BJ (cell line): ENCODE measurements at regions not wholly inside any gene's neighbourhood (a gene's known extent, or its start where the extent isn't known, plus 50 kb on each side); places are given as distances from the start of the nearest gene placed in this dataset.

Source experiments
- CTCF ChIA-PET: fragments of 350-600 bp; formaldehyde crosslinking; extraction: SDS; loops from one replicate; lab custom pipeline; 2021; ENCODE audit warnings: antibody characterized with exemption, inconsistent platforms; lab: Yijun Ruan, JAX
- POLR2A ChIA-PET: fragments of 300-600 bp; sonication (Branson Sonifier 250); formaldehyde crosslinking; extraction: SDS; loops from one replicate; lab custom pipeline; 2021; ENCODE audit warnings: antibody characterized with exemption; lab: Charles Lee
- DNase-seq: peaks from one replicate; pipeline ENCODE4 v3.0.0-alpha.2; 2011; ENCODE audit warnings: low read depth
- H3K27me3 ChIP-seq: 2 replicates; pipeline ENCODE4 v1.6.0; 2011; ENCODE audit warnings: low read length; ENCODE audit not compliant: control insufficient read depth, insufficient read depth
- H3K36me3 ChIP-seq: 2 replicates; pipeline ENCODE4 v1.5.1; 2011; ENCODE audit warnings: low read length; ENCODE audit not compliant: control insufficient read depth, insufficient read depth
- H3K4me3 ChIP-seq: 2 replicates; pipeline ENCODE4 v1.5.1; 2011; ENCODE audit warnings: low read depth, mild to moderate bottlenecking, control low read depth, low read length
- CTCF ChIP-seq: IDR thresholded peaks from 2 replicates; pipeline ENCODE4 v1.5.1; 2011; ENCODE audit warnings: low read depth, mild to moderate bottlenecking, control low read depth, inconsistent platforms, low read length, moderate library complexity; ENCODE audit not compliant: insufficient read depth

GRCh38 chr2:191617575-191617974 lies 60.4 kb upstream of the NABP1 start:
- ChIA-PET CTCF (interaction anchor here (1.3 kb wide), 1 partner anchor 9 kb away, joined by 4 read pairs; no protein-coding TSS in a partner anchor), POLR2A (no interaction called here)
- no peak for TF ChIP-seq CTCF
- Histone ChIP-seq H3K4me3 (no peak overlapping the region), H3K36me3 (no peaks in the 10 kb centered on the region), H3K27me3 (no peaks in the 10 kb centered on the region)
- no peak for DNase-seq

GRCh38 chr2:191618046-191618780 lies 59.7 kb upstream of the NABP1 start:
- no peaks in the 10 kb centered on the region for H3K36me3 ChIP-seq
- CTCF ChIA-PET = interaction anchor here (0.6 to 1.7 kb wide), 3 partner anchors 8 to 13 kb away, joined by 3 to 6 read pairs (median 4); no protein-coding TSS in a partner anchor
- DNase-seq = no peak

GRCh38 chr2:191618786-191619185 lies 59.1 kb upstream of the NABP1 start:
- Histone ChIP-seq H3K4me3 (no peak overlapping the region), H3K27me3 (no peaks in the 10 kb centered on the region), H3K36me3 (no peaks in the 10 kb centered on the region)
- ChIA-PET CTCF (interaction anchor here (0.6 to 1.7 kb wide), 2 partner anchors 10 to 12 kb away, joined by 3 to 6 read pairs; no protein-coding TSS in a partner anchor), POLR2A (interaction anchor here (0.6 kb wide), 1 partner anchor 13 kb away, joined by 3 read pairs; no protein-coding TSS in a partner anchor)
- no peak for DNase-seq
- TF ChIP-seq CTCF = no peak

More at GRCh38 chr2:191618046-191618780, 59.7 kb upstream of the NABP1 start:
- Histone ChIP-seq H3K4me3 (no peak overlapping the region), H3K27me3 (no peaks in the 10 kb centered on the region)
- no peak for TF ChIP-seq CTCF
- POLR2A ChIA-PET = interaction anchor here (0.6 kb wide), 1 partner anchor 59 kb away, joined by 4 read pairs; no protein-coding TSS in a partner anchor

- Histone ChIP-seq H3K4me3 (no peak overlapping the region), H3K27me3 (no peaks in the 10 kb centered on the region), H3K36me3 (no peaks in the 10 kb centered on the region)
- DNase-seq = no peak
- ChIA-PET POLR2A (no interaction called here), CTCF (no interaction called here)
- no peak for TF ChIP-seq CTCF
Observed at GRCh38 chr2:191620144-191620543, 57.8 kb upstream of the NABP1 start.

GRCh38 chr2:191622374-191623320 lies 55.3 kb upstream of the NABP1 start:
- no peak overlapping the region for H3K4me3 ChIP-seq
- DNase-seq = no peak
- ChIA-PET POLR2A (no interaction called here), CTCF (no interaction called here)
- no peak for TF ChIP-seq CTCF
- no peaks in the 10 kb centered on the region for H3K36me3 ChIP-seq
- no peaks in the 10 kb centered on the region for H3K27me3 ChIP-seq
